Left lung (tissue), 4 donors: ENCODE measurements at regions not wholly inside any gene's neighbourhood (a gene's known extent, or its start where the extent isn't known, plus 50 kb on each side); places are given as distances from the start of the nearest gene placed in this dataset.

Source experiments
- ATAC-seq: fragments of 200-7000 bp; cut with Tn5 transposase; one replicate; pipeline ENCODE4 v1.9.1; 2020; ENCODE audit warnings: moderate library complexity
- DNase-seq, 4 donors: peaks; one replicate each; pipeline ENCODE4 v3.0.0-alpha.2; 2013 to 2020
- H3K27ac ChIP-seq, 2 donors: fragments of 200-600 bp; sonication (generic) in 1 of 2; one replicate each; pipeline versions ENCODE4 v1.5.0 to v1.8.0; 2020 to 2021
- H3K27me3 ChIP-seq, 2 donors: fragments of 200-600 bp; sonication (generic) in 1 of 2; one replicate each; pipeline versions ENCODE4 v1.5.0 to v1.8.0; 2020 to 2021
- H3K36me3 ChIP-seq, 2 donors: fragments of 200-600 bp; sonication (generic) in 1 of 2; one replicate each; pipeline versions ENCODE4 v1.5.0 to v1.8.0; 2020 to 2021
- H3K4me1 ChIP-seq, 2 donors: fragments of 200-600 bp; one replicate each; pipeline ENCODE4 v1.8.0; 2021
- H3K4me3 ChIP-seq, 2 donors: fragments of 200-600 bp; sonication (generic) in 1 of 2; one replicate each; pipeline versions ENCODE4 v1.5.0 to v1.8.0; 2020 to 2021; ENCODE audit warnings: mild to moderate bottlenecking in 1 of 2
- H3K9me3 ChIP-seq, 2 donors: fragments of 200-600 bp; sonication (generic) in 1 of 2; one replicate each; pipeline versions ENCODE4 v1.5.0 to v1.8.0; 2020 to 2021
- CTCF ChIP-seq, 2 donors: fragments of 200-600 bp; sonication (generic) in 1 of 2; IDR thresholded peaks; one replicate each; pipeline versions ENCODE4 v1.5.0 to v1.8.0; 2021; ENCODE audit warnings: antibody characterized with exemption in 2 of 2
- intact Hi-C, 2 donors: fragments of 100-400 bp; cut with DNase I; formaldehyde crosslinking; loops; one replicate each; pipeline versions ENCODE4 v1.11.2 to v1.14.2; 2022
- donor health status: DM: no; HTN: yes; CAD: no.
- donor health status: DM: no; HTN: no; CAD: no.

- ATAC-seq (no peak), DNase-seq (no peak)
- H3K4me1 ChIP-seq, result peaks cover 12 to 13% of the 10 kb centered on the region in 2 donors
- no peaks in the 10 kb centered on the region for H3K9me3 ChIP-seq
- no peak overlapping the region for H3K4me3 ChIP-seq
- H3K36me3 ChIP-seq, result peaks cover 0 to 4% of the 10 kb centered on the region in 2 donors
- TF ChIP-seq CTCF (IDR thresholded peaks at IDR 0.05), result no peak
- no peaks in the 10 kb centered on the region for H3K27me3 ChIP-seq
- intact Hi-C loops, result no loop called here
- no peak overlapping the region for H3K27ac ChIP-seq
These were observed 49.9 kb downstream of the RIN2 start for GRCh38 chr20:19807946-19808330.

- intact Hi-C loops, result no loop called here
- H3K27ac ChIP-seq, result no peak overlapping the region
- H3K4me1 ChIP-seq, result peaks cover 17 to 19% of the 10 kb centered on the region in 2 donors
- DNase-seq (no peak), ATAC-seq (no peak)
- H3K27me3 ChIP-seq, result no peaks in the 10 kb centered on the region
- peaks cover 0 to 4% of the 10 kb centered on the region in 2 donors for H3K36me3 ChIP-seq
- no peaks in the 10 kb centered on the region for H3K9me3 ChIP-seq
- no peak for TF ChIP-seq CTCF (IDR thresholded peaks at IDR 0.05)
- no peak overlapping the region for H3K4me3 ChIP-seq
These were observed 50.4 kb downstream of the RIN2 start for GRCh38 chr20:19808498-19808897.

GRCh38 chr20:19809505-19809904 is 51.4 kb downstream of the RIN2 start:
- H3K4me3 ChIP-seq, result no peak overlapping the region
- H3K27ac ChIP-seq, result no peak overlapping the region
- TF ChIP-seq CTCF (IDR thresholded peaks at IDR 0.05), result no peak
- peaks cover 22 to 23% of the 10 kb centered on the region in 2 donors for H3K4me1 ChIP-seq
- peaks cover 0 to 4% of the 10 kb centered on the region in 2 donors for H3K36me3 ChIP-seq
- ATAC-seq (no peak), DNase-seq (no peak)
- no peaks in the 10 kb centered on the region for H3K9me3 ChIP-seq
- intact Hi-C loops, result no loop called here
- H3K27me3 ChIP-seq, result no peaks in the 10 kb centered on the region

GRCh38 chr20:19811231-19811630 is 53.2 kb downstream of the RIN2 start:
- H3K27ac ChIP-seq, result no peak overlapping the region
- intact Hi-C loops, result no loop called here
- no peaks in the 10 kb centered on the region for H3K27me3 ChIP-seq
- no peaks in the 10 kb centered on the region for H3K9me3 ChIP-seq
- H3K36me3 ChIP-seq, result peaks cover 0 to 4% of the 10 kb centered on the region in 2 donors
- no peak overlapping the region for H3K4me3 ChIP-seq
- peaks cover 34 to 38% of the 10 kb centered on the region in 2 donors for H3K4me1 ChIP-seq
- TF ChIP-seq CTCF (IDR thresholded peaks at IDR 0.05), result no peak
- ATAC-seq (no peak), DNase-seq (no peak)

GRCh38 chr20:19812056-19812455 is 54.0 kb downstream of the RIN2 start:
- no peak overlapping the region for H3K27ac ChIP-seq
- DNase-seq (no peak), ATAC-seq (no peak)
- H3K9me3 ChIP-seq, result no peaks in the 10 kb centered on the region
- intact Hi-C loops, result no loop called here
- peaks cover 0 to 4% of the 10 kb centered on the region in 2 donors for H3K36me3 ChIP-seq
- no peaks in the 10 kb centered on the region for H3K27me3 ChIP-seq
- no peak for TF ChIP-seq CTCF (IDR thresholded peaks at IDR 0.05)
- no peak overlapping the region for H3K4me3 ChIP-seq
- H3K4me1 ChIP-seq, result peaks cover 26 to 35% of the 10 kb centered on the region in 2 donors
